ENCODE measurements at regions not wholly inside any gene's neighbourhood (a gene's known extent, or its start where the extent isn't known, plus 50 kb on each side); places are given as distances from the start of the nearest gene placed in this dataset.

DNA sequence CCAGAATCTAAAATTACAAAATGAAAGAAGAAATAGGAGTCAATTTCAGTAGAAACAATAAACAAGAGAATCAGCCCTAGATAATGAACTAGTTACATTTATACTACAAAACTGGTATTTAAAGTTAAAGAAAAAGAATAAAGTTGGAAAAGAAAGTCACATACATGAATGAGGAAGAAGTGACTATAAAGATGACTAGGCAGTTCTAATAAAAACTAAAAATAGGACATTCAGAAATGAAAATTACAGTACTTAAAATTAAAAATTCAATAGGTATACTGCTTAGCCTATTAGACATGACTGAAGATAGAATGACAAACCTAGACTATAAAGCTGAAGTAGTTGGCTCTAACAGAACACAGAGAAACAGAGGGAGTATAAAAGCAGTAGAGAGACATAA, 108.8 kb downstream of the AHR start:
- TF ChIP-seq, protein P1, sequence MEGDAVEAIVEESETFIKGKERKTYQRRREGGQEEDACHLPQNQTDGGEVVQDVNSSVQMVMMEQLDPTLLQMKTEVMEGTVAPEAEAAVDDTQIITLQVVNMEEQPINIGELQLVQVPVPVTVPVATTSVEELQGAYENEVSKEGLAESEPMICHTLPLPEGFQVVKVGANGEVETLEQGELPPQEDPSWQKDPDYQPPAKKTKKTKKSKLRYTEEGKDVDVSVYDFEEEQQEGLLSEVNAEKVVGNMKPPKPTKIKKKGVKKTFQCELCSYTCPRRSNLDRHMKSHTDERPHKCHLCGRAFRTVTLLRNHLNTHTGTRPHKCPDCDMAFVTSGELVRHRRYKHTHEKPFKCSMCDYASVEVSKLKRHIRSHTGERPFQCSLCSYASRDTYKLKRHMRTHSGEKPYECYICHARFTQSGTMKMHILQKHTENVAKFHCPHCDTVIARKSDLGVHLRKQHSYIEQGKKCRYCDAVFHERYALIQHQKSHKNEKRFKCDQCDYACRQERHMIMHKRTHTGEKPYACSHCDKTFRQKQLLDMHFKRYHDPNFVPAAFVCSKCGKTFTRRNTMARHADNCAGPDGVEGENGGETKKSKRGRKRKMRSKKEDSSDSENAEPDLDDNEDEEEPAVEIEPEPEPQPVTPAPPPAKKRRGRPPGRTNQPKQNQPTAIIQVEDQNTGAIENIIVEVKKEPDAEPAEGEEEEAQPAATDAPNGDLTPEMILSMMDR (IDR thresholded peaks at IDR 0.05; ENCODE audit: insufficient read depth, low read depth, low read length): no peak
- no peak for TF ChIP-seq EZH2 (IDR thresholded peaks at IDR 0.05; ENCODE audit: insufficient read depth, low read length)

DNA sequence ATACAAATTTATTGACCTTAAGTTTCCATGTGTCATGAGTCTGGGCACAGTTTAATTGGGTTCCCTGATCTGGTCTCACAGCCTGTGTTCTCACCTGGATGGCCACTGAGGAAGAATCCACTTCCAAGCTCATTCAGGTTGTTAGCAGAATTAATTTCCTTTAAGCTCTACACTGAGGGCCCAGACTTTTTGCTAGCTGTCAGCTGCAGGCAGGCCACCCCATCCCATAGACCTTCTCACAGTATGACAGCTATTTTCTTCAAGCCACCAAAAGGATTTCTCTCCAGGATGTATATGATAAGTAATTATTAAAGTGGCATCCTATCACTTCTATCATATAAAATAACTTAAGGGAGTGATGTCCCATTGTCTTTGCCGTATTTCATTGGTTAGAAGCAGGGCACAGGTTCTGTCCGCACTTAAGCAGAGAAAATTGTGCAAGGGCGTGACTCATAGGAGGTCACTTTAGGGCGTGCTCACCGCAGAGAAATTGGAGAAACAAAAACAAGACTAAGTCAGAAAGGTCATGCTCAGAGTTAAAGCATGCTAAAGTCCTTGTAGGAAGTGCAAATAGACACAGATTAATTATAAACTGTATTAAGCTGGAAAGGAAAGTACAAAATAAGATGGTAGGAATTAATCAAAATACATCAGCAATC, 109.9 kb downstream of the AHR start:
- Mint-ChIP-seq H3K9me3 (ENCODE audit: unreplicated experiment) (no peaks in the 10 kb centered on the region), H3K36me3 (ENCODE audit: low read depth, unreplicated experiment) (no peaks in the 10 kb centered on the region), H3K4me1 (ENCODE audit: low read depth, unreplicated experiment) (peaks cover 33% of the 10 kb centered on the region), H3K4me3 (ENCODE audit: unreplicated experiment) (no peak overlapping the region), H3K27ac (ENCODE audit: unreplicated experiment) (peak overlapping the region; percentile 44), H3K27me3 (ENCODE audit: low read depth, unreplicated experiment) (no peaks in the 10 kb centered on the region)
- Histone ChIP-seq H3K36me3 (ENCODE audit: insufficient read depth, low read length) (no peaks in the 10 kb centered on the region), H2AFZ (ENCODE audit: low read depth, low read length) (no peak overlapping the region), H3K4me1 (ENCODE audit: insufficient read depth, low read length) (peaks cover 29% of the 10 kb centered on the region), H3K9me3 (ENCODE audit: insufficient read depth, low read depth, low read length) (no peaks in the 10 kb centered on the region), H3K27ac (ENCODE audit: low read depth, low read length) (peak overlapping the region; percentile 40), H3K79me2 (ENCODE audit: insufficient read depth, low read length) (no peaks in the 10 kb centered on the region), H3K4me3 (ENCODE audit: insufficient read depth, low read depth, low read length) (no peak overlapping the region), H3K4me2 (ENCODE audit: low read length) (peak overlapping the region; percentile 14), H4K20me1 (ENCODE audit: insufficient read depth, low read length) (no peaks in the 10 kb centered on the region), H3K27me3 (ENCODE audit: insufficient read depth, low read length) (no peaks in the 10 kb centered on the region), H3K9ac (ENCODE audit: low read length) (no peak overlapping the region)
- FAIRE-seq (peak; percentile 96), DNase-seq (ENCODE audit: low read depth) (peak; percentile 92)
- no peak for TF ChIP-seq EZH2 (IDR thresholded peaks at IDR 0.05; ENCODE audit: insufficient read depth, low read length)
- TF ChIP-seq, protein P1 (IDR thresholded peaks at IDR 0.05; ENCODE audit: insufficient read depth, low read depth, low read length): no peak

More for the DNA sequence above, 108.8 kb downstream of the AHR start:
- Mint-ChIP-seq H3K36me3 (ENCODE audit: low read depth, unreplicated experiment) (no peaks in the 10 kb centered on the region), H3K4me3 (ENCODE audit: unreplicated experiment) (no peak overlapping the region), H3K27me3 (ENCODE audit: low read depth, unreplicated experiment) (no peaks in the 10 kb centered on the region), H3K4me1 (ENCODE audit: low read depth, unreplicated experiment) (peaks cover 33% of the 10 kb centered on the region), H3K9me3 (ENCODE audit: unreplicated experiment) (no peaks in the 10 kb centered on the region), H3K27ac (ENCODE audit: unreplicated experiment) (peak overlapping the region; percentile 70)
- no peaks in the 10 kb centered on the region for H3K36me3 ChIP-seq (ENCODE audit: insufficient read depth, low read length)
- H3K79me2 ChIP-seq (ENCODE audit: insufficient read depth, low read length): no peaks in the 10 kb centered on the region
- FAIRE-seq (no peak), DNase-seq (ENCODE audit: low read depth) (no peak)
- H3K27me3 ChIP-seq (ENCODE audit: insufficient read depth, low read length): no peaks in the 10 kb centered on the region
- no peak overlapping the region for H3K9ac ChIP-seq (ENCODE audit: low read length)
- H3K27ac ChIP-seq (ENCODE audit: low read depth, low read length): no peak overlapping the region
- H2AFZ ChIP-seq (ENCODE audit: low read depth, low read length): no peak overlapping the region
- no peak overlapping the region for H3K4me2 ChIP-seq (ENCODE audit: low read length)
- H3K4me1 ChIP-seq (ENCODE audit: insufficient read depth, low read length): peaks cover 29% of the 10 kb centered on the region
- no peaks in the 10 kb centered on the region for H4K20me1 ChIP-seq (ENCODE audit: insufficient read depth, low read length)
- no peaks in the 10 kb centered on the region for H3K9me3 ChIP-seq (ENCODE audit: insufficient read depth, low read depth, low read length)
- H3K4me3 ChIP-seq (ENCODE audit: insufficient read depth, low read depth, low read length): no peak overlapping the region

DNA sequence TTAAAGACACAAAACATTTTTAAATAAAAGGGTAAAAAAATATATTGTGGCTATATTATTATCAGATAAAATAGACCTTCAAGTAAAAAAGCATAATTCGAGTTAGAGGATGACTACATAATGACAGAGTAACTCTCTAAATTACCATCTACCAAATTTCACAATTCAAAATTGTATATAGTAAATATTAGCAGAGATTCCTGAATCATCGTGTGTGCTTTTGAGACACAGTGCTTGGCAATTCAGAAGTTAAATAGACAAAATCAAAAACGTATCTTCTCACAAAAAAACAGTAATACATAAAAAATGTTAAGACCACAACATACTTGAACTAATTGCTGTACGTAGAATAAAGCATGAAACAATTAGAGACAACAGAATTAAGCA, 110.4 kb downstream of the AHR start:
- H3K79me2 ChIP-seq (ENCODE audit: insufficient read depth, low read length): no peaks in the 10 kb centered on the region
- H3K4me1 ChIP-seq (ENCODE audit: insufficient read depth, low read length): peaks cover 29% of the 10 kb centered on the region
- no peaks in the 10 kb centered on the region for H3K36me3 ChIP-seq (ENCODE audit: insufficient read depth, low read length)
- no peaks in the 10 kb centered on the region for H3K27me3 ChIP-seq (ENCODE audit: insufficient read depth, low read length)
- DNase-seq (ENCODE audit: low read depth) (peak; percentile 32), FAIRE-seq (no peak)
- H3K9ac ChIP-seq (ENCODE audit: low read length): peak overlapping the region; percentile 3
- H3K4me2 ChIP-seq (ENCODE audit: low read length): peak overlapping the region; percentile 14
- no peaks in the 10 kb centered on the region for H3K27me3 Mint-ChIP-seq (ENCODE audit: low read depth, unreplicated experiment)
- H4K20me1 ChIP-seq (ENCODE audit: insufficient read depth, low read length): no peaks in the 10 kb centered on the region
- H3K4me3 ChIP-seq (ENCODE audit: insufficient read depth, low read depth, low read length): no peak overlapping the region
- no peaks in the 10 kb centered on the region for H3K36me3 Mint-ChIP-seq (ENCODE audit: low read depth, unreplicated experiment)
- no peaks in the 10 kb centered on the region for H3K9me3 ChIP-seq (ENCODE audit: insufficient read depth, low read depth, low read length)
- no peak overlapping the region for H3K27ac Mint-ChIP-seq (ENCODE audit: unreplicated experiment)
- no peak overlapping the region for H2AFZ ChIP-seq (ENCODE audit: low read depth, low read length)
- H3K9me3 Mint-ChIP-seq (ENCODE audit: unreplicated experiment): no peaks in the 10 kb centered on the region
- H3K27ac ChIP-seq (ENCODE audit: low read depth, low read length): peak overlapping the region; percentile 0
- H3K4me3 Mint-ChIP-seq (ENCODE audit: unreplicated experiment): no peak overlapping the region
- H3K4me1 Mint-ChIP-seq (ENCODE audit: low read depth, unreplicated experiment): peaks cover 33% of the 10 kb centered on the region
- TF ChIP-seq, protein P1 (IDR thresholded peaks at IDR 0.05; ENCODE audit: insufficient read depth, low read depth, low read length): no peak
- TF ChIP-seq EZH2 (IDR thresholded peaks at IDR 0.05; ENCODE audit: insufficient read depth, low read length): no peak

All from astrocyte (in vitro differentiated cells and primary cell).